SK-N-SH treated with all-trans-retinoic acid at 6 μM for 48 hours (cell line): ENCODE measurements at regions not wholly inside any gene's neighbourhood (a gene's known extent, or its start where the extent isn't known, plus 50 kb on each side); places are given as distances from the start of the nearest gene placed in this dataset.

Experiments used
- ATAC-seq: fragments of 200-7000 bp; cut with Tn5 transposase; 3 replicates; pipeline ENCODE4 v1.9.1; 2020; ENCODE audit warnings: mild to moderate bottlenecking, moderate library complexity
- ARNTL ChIP-seq: fragments of 450-650 bp; formaldehyde crosslinking; IDR thresholded peaks from 2 replicates; pipeline ENCODE4 v1.5.0; 2020; ENCODE audit warnings: low read depth, mild to moderate bottlenecking, moderate library complexity, borderline replicate concordance
- BACH2 ChIP-seq: fragments of 250-450 bp; sonication (Bioruptor Pico); IDR thresholded peaks from 2 replicates; pipeline ENCODE4 v1.9.0; 2021; ENCODE audit warnings: mild to moderate bottlenecking, borderline replicate concordance
- CSDC2 ChIP-seq: fragments of 250-450 bp; sonication (Bioruptor Pico); IDR thresholded peaks from 2 replicates; pipeline ENCODE4 v1.5.0; 2020; ENCODE audit warnings: mild to moderate bottlenecking, moderate library complexity
- ESRRG ChIP-seq: fragments of 250-450 bp; sonication (Bioruptor Pico); IDR thresholded peaks from 2 replicates; pipeline ENCODE4 v1.6.1; 2021; ENCODE audit warnings: mild to moderate bottlenecking
- GLIS3 ChIP-seq: fragments of 250-450 bp; sonication (Bioruptor Pico); IDR thresholded peaks from 2 replicates; pipeline ENCODE4 v1.5.0; 2020; ENCODE audit warnings: mild to moderate bottlenecking, moderate library complexity
- ISL1 ChIP-seq: fragments of 250-450 bp; sonication (Bioruptor Pico); IDR thresholded peaks from 2 replicates; pipeline ENCODE4 v2.1.2; 2022; ENCODE audit warnings: mild to moderate bottlenecking, moderate library complexity
- OSR1 ChIP-seq: fragments of 250-450 bp; sonication (Bioruptor Pico); IDR thresholded peaks from 2 replicates; pipeline ENCODE4 v1.8.0; 2022; ENCODE audit warnings: moderate library complexity, mild to moderate bottlenecking, inconsistent platforms
- PPARA ChIP-seq: fragments of 250-450 bp; sonication (Bioruptor Pico); IDR thresholded peaks from 2 replicates; pipeline ENCODE4 v1.5.0; 2020; ENCODE audit warnings: mild to moderate bottlenecking, borderline replicate concordance
- RARB ChIP-seq: fragments of 250-450 bp; sonication (Bioruptor Pico); IDR thresholded peaks from 2 replicates; pipeline ENCODE4 v1.8.0; 2021; ENCODE audit warnings: mild to moderate bottlenecking, moderate library complexity
- SNAI2 ChIP-seq: fragments of 250-450 bp; sonication (Bioruptor Pico); IDR thresholded peaks from 2 replicates; pipeline ENCODE4 v1.5.0; 2020; ENCODE audit warnings: mild to moderate bottlenecking, moderate library complexity
- TOX ChIP-seq: fragments of 250-450 bp; sonication (Bioruptor Pico); IDR thresholded peaks from 2 replicates; pipeline ENCODE4 v1.8.0; 2021; ENCODE audit warnings: mild to moderate bottlenecking, moderate library complexity, borderline replicate concordance
- ZC3H10 ChIP-seq: fragments of 250-450 bp; sonication (Bioruptor Pico); IDR thresholded peaks from 2 replicates; pipeline ENCODE4 v1.5.1; 2021; ENCODE audit warnings: mild to moderate bottlenecking, moderate library complexity
- ZFP3 ChIP-seq: fragments of 250-450 bp; sonication (Bioruptor Pico); IDR thresholded peaks from 2 replicates; pipeline ENCODE4 v1.5.0; 2020; ENCODE audit warnings: mild to moderate bottlenecking, moderate library complexity
- ZFP30 ChIP-seq: fragments of 450-650 bp; formaldehyde crosslinking; IDR thresholded peaks from 2 replicates; pipeline ENCODE4 v1.5.0; 2022; ENCODE audit warnings: mild to moderate bottlenecking, moderate library complexity
- ZNF565 ChIP-seq: fragments of 450-650 bp; formaldehyde crosslinking; conservative IDR thresholded peaks from 2 replicates; pipeline ENCODE4 v1.5.0; 2020; ENCODE audit warnings: low read depth, mild to moderate bottlenecking, moderate library complexity
- ZNF70 ChIP-seq: fragments of 450-650 bp; formaldehyde crosslinking; IDR thresholded peaks from 2 replicates; pipeline ENCODE4 v1.5.0; 2020; ENCODE audit warnings: mild to moderate bottlenecking, moderate library complexity
- ZNF8 ChIP-seq: fragments of 450-650 bp; formaldehyde crosslinking; IDR thresholded peaks from 2 replicates; pipeline ENCODE4 v1.5.0; 2020; ENCODE audit warnings: mild to moderate bottlenecking, moderate library complexity
- TF ChIP-seq, protein P1 (sequence below): fragments of 250-450 bp; sonication (Bioruptor Pico); IDR thresholded peaks from 2 replicates; pipeline ENCODE4 v1.8.0; 2021; ENCODE audit warnings: low read depth, mild to moderate bottlenecking, moderate library complexity, borderline replicate concordance
- TF ChIP-seq, protein P2 (sequence below): fragments of 250-450 bp; sonication (Bioruptor Pico); IDR thresholded peaks from 2 replicates; pipeline ENCODE4 v1.8.0; 2020; ENCODE audit warnings: mild to moderate bottlenecking, moderate library complexity, borderline replicate concordance
- TF ChIP-seq, protein P3 (sequence below): fragments of 250-450 bp; sonication (Bioruptor Pico); IDR thresholded peaks from 2 replicates; pipeline ENCODE4 v1.5.1; 2021; ENCODE audit warnings: mild to moderate bottlenecking, moderate library complexity
- TF ChIP-seq, protein P4 (sequence below): fragments of 250-450 bp; sonication (Bioruptor Pico); IDR thresholded peaks from 2 replicates; pipeline ENCODE4 v1.5.1; 2020; ENCODE audit warnings: low read depth, mild to moderate bottlenecking, moderate library complexity
- TF ChIP-seq, protein P5 (sequence below): fragments of 250-450 bp; sonication (Bioruptor Pico); IDR thresholded peaks from 2 replicates; pipeline ENCODE4 v1.5.0; 2020; ENCODE audit warnings: mild to moderate bottlenecking, moderate library complexity

DNA sequence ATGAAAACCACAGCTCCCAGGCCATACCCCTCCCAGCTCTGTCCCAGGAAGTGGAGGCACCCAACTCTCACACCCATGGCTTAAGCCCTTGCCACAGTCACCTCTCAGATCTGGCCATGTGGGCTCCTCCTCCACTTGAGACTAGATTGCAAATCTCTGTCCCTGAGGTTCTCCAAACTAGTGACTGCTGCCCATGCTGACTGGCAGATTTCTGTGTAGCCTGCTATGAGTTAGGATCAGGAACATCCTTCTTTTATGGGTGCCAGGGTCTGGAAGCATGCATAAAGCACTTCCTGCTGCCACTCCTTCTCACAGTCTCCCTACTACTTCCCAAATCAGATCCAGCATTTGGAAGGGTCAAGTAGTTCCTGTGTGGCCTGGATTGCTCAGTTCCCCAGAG is 59.6 kb upstream of the GOLIM4 start:
- ATAC-seq, result no peak

DNA sequence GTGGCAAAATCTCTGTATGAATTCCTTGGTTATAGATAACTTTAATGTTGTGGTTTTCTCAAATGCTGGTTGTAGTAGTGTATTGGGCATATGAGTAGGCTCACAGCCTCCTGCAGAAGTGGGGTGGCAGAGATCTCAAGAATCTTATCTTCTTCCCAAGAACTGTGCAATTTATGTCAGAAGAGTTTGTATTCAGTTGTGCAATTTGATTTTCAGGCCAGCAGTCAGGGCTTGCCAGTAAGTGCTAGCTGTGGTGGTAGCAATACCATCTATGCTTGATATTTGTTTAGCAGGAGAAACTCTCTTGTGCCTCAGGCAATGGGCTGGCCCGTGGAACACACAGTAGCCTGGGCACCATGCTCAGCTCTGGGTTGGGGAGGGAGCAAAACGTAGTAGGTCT is 58.4 kb upstream of the GOLIM4 start:
- ATAC-seq, result no peak
- TF ChIP-seq, protein P1, sequence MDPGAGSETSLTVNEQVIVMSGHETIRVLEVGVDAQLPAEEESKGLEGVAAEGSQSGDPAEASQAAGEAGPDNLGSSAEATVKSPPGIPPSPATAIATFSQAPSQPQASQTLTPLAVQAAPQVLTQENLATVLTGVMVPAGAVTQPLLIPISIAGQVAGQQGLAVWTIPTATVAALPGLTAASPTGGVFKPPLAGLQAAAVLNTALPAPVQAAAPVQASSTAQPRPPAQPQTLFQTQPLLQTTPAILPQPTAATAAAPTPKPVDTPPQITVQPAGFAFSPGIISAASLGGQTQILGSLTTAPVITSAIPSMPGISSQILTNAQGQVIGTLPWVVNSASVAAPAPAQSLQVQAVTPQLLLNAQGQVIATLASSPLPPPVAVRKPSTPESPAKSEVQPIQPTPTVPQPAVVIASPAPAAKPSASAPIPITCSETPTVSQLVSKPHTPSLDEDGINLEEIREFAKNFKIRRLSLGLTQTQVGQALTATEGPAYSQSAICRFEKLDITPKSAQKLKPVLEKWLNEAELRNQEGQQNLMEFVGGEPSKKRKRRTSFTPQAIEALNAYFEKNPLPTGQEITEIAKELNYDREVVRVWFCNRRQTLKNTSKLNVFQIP (CRISPR knock-in tag), result no peak
- TF ChIP-seq TOX, result no peak
- TF ChIP-seq, protein P2, sequence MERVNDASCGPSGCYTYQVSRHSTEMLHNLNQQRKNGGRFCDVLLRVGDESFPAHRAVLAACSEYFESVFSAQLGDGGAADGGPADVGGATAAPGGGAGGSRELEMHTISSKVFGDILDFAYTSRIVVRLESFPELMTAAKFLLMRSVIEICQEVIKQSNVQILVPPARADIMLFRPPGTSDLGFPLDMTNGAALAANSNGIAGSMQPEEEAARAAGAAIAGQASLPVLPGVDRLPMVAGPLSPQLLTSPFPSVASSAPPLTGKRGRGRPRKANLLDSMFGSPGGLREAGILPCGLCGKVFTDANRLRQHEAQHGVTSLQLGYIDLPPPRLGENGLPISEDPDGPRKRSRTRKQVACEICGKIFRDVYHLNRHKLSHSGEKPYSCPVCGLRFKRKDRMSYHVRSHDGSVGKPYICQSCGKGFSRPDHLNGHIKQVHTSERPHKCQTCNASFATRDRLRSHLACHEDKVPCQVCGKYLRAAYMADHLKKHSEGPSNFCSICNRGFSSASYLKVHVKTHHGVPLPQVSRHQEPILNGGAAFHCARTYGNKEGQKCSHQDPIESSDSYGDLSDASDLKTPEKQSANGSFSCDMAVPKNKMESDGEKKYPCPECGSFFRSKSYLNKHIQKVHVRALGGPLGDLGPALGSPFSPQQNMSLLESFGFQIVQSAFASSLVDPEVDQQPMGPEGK, result no peak
- TF ChIP-seq RARB (CRISPR knock-in tag), result no peak
- TF ChIP-seq, protein P3, sequence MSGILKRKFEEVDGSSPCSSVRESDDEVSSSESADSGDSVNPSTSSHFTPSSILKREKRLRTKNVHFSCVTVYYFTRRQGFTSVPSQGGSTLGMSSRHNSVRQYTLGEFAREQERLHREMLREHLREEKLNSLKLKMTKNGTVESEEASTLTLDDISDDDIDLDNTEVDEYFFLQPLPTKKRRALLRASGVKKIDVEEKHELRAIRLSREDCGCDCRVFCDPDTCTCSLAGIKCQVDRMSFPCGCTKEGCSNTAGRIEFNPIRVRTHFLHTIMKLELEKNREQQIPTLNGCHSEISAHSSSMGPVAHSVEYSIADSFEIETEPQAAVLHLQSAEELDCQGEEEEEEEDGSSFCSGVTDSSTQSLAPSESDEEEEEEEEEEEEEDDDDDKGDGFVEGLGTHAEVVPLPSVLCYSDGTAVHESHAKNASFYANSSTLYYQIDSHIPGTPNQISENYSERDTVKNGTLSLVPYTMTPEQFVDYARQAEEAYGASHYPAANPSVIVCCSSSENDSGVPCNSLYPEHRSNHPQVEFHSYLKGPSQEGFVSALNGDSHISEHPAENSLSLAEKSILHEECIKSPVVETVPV (CRISPR knock-in tag), result no peak
- no peak for TF ChIP-seq ZNF8 (CRISPR knock-in tag)
- no peak for TF ChIP-seq PPARA
- TF ChIP-seq ZNF70 (CRISPR knock-in tag), result no peak

More for the DNA sequence above, 59.6 kb upstream of the GOLIM4 start:
- TF ChIP-seq RARB (CRISPR knock-in tag), result no peak
- TF ChIP-seq GLIS3 (CRISPR knock-in tag), result no peak
- no peak for TF ChIP-seq ZC3H10
- TF ChIP-seq ZNF70 (CRISPR knock-in tag), result no peak
- TF ChIP-seq, protein P4, sequence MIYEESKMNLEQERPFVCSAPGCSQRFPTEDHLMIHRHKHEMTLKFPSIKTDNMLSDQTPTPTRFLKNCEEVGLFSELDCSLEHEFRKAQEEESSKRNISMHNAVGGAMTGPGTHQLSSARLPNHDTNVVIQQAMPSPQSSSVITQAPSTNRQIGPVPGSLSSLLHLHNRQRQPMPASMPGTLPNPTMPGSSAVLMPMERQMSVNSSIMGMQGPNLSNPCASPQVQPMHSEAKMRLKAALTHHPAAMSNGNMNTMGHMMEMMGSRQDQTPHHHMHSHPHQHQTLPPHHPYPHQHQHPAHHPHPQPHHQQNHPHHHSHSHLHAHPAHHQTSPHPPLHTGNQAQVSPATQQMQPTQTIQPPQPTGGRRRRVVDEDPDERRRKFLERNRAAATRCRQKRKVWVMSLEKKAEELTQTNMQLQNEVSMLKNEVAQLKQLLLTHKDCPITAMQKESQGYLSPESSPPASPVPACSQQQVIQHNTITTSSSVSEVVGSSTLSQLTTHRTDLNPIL (CRISPR knock-in tag), result no peak
- TF ChIP-seq TOX, result no peak
- no peak for TF ChIP-seq ZFP30 (CRISPR knock-in tag)
- no peak for TF ChIP-seq ZNF565 (CRISPR knock-in tag)
- no peak for TF ChIP-seq CSDC2 (CRISPR knock-in tag)
- TF ChIP-seq, protein P3 (CRISPR knock-in tag), result no peak
- TF ChIP-seq ZFP3, result no peak
- TF ChIP-seq, protein P5, sequence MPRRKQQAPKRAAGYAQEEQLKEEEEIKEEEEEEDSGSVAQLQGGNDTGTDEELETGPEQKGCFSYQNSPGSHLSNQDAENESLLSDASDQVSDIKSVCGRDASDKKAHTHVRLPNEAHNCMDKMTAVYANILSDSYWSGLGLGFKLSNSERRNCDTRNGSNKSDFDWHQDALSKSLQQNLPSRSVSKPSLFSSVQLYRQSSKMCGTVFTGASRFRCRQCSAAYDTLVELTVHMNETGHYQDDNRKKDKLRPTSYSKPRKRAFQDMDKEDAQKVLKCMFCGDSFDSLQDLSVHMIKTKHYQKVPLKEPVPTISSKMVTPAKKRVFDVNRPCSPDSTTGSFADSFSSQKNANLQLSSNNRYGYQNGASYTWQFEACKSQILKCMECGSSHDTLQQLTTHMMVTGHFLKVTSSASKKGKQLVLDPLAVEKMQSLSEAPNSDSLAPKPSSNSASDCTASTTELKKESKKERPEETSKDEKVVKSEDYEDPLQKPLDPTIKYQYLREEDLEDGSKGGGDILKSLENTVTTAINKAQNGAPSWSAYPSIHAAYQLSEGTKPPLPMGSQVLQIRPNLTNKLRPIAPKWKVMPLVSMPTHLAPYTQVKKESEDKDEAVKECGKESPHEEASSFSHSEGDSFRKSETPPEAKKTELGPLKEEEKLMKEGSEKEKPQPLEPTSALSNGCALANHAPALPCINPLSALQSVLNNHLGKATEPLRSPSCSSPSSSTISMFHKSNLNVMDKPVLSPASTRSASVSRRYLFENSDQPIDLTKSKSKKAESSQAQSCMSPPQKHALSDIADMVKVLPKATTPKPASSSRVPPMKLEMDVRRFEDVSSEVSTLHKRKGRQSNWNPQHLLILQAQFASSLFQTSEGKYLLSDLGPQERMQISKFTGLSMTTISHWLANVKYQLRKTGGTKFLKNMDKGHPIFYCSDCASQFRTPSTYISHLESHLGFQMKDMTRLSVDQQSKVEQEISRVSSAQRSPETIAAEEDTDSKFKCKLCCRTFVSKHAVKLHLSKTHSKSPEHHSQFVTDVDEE (CRISPR knock-in tag), result no peak
- TF ChIP-seq OSR1, result no peak
- no peak for TF ChIP-seq PPARA
- no peak for TF ChIP-seq ISL1 (CRISPR knock-in tag)
- TF ChIP-seq ARNTL (CRISPR knock-in tag), result no peak
- TF ChIP-seq ESRRG (CRISPR knock-in tag), result no peak
- TF ChIP-seq, all 23 proteins: peak for 0

DNA sequence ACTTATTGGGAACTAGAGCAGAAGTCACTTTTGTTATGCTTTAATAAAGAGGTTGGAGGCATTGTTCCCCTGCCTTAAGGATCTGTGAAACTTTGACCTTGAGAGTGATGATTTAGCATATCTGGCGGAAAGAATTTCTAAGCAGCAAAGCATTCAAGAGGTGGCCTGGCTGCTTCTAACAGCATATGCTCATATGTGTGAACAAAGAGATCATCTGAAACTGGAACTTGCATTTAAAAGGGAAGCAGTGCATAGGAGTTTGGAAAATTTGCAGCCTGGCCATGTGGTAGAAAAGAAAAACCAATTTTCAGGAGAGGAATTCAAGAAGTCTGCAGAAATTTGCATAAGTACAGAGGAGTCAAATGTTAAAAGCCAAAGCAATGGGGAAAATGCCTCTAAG is 56.4 kb upstream of the GOLIM4 start:
- no peak for ATAC-seq
- TF ChIP-seq ZNF70 (CRISPR knock-in tag) (no peak), GLIS3 (CRISPR knock-in tag) (no peak), ZC3H10 (no peak), ZNF565 (CRISPR knock-in tag) (no peak), BACH2 (CRISPR knock-in tag) (no peak), ISL1 (CRISPR knock-in tag) (no peak), SNAI2 (CRISPR knock-in tag) (no peak), RARB (CRISPR knock-in tag) (no peak), ESRRG (CRISPR knock-in tag) (no peak), PPARA (no peak), TOX (no peak)
- TF ChIP-seq, protein P4 (CRISPR knock-in tag), result no peak
- TF ChIP-seq, protein P3 (CRISPR knock-in tag), result no peak
- TF ChIP-seq, protein P1 (CRISPR knock-in tag), result no peak
